ENCODE measurements at regions not wholly inside any gene's neighbourhood (a gene's known extent, or its start where the extent isn't known, plus 50 kb on each side); places are given as distances from the start of the nearest gene placed in this dataset.

DNA sequence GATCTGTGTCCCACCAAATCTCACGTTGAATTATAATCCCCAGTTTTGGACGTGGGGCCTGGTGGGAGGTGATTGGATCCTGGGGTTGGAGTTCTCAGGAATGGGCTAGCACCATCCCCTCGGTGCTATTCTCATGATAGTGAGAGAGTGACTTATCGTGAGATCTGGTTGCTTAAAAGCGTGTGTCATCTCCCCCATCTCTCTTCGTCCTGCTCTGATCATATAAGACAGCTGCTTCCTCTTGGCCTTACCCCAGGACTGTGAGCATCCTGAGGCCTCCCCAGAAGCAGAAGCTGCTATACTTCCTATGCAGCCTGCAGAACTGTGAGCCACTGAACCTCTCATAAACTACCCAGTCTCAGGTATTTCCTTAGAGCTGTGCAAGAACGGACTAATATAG is 163.7 kb upstream of the NDUFV2 start:
- DNase-seq: no peak
- intact Hi-C loops (cut with DNase I; ENCODE audit: low total_unique reads): no loop called here
- no peaks in the 10 kb centered on the region for H3K9me3 ChIP-seq
- 60 to 67% methylated on average over 7 of the region's 7 CpGs for WGBS, 2 donors
- H3K36me3 ChIP-seq (ENCODE audit: low read depth, missing control alignments): no peaks in the 10 kb centered on the region
- no peak overlapping the region for H3K27ac ChIP-seq
- TF ChIP-seq POLR2A (IDR thresholded peaks at IDR 0.05): no peak
- TF ChIP-seq, protein P1, sequence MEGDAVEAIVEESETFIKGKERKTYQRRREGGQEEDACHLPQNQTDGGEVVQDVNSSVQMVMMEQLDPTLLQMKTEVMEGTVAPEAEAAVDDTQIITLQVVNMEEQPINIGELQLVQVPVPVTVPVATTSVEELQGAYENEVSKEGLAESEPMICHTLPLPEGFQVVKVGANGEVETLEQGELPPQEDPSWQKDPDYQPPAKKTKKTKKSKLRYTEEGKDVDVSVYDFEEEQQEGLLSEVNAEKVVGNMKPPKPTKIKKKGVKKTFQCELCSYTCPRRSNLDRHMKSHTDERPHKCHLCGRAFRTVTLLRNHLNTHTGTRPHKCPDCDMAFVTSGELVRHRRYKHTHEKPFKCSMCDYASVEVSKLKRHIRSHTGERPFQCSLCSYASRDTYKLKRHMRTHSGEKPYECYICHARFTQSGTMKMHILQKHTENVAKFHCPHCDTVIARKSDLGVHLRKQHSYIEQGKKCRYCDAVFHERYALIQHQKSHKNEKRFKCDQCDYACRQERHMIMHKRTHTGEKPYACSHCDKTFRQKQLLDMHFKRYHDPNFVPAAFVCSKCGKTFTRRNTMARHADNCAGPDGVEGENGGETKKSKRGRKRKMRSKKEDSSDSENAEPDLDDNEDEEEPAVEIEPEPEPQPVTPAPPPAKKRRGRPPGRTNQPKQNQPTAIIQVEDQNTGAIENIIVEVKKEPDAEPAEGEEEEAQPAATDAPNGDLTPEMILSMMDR (IDR thresholded peaks at IDR 0.05): no peak
- H3K4me3 ChIP-seq: no peak overlapping the region
- no peaks in the 10 kb centered on the region for H3K4me1 ChIP-seq
- H3K27me3 ChIP-seq: no peaks in the 10 kb centered on the region

DNA sequence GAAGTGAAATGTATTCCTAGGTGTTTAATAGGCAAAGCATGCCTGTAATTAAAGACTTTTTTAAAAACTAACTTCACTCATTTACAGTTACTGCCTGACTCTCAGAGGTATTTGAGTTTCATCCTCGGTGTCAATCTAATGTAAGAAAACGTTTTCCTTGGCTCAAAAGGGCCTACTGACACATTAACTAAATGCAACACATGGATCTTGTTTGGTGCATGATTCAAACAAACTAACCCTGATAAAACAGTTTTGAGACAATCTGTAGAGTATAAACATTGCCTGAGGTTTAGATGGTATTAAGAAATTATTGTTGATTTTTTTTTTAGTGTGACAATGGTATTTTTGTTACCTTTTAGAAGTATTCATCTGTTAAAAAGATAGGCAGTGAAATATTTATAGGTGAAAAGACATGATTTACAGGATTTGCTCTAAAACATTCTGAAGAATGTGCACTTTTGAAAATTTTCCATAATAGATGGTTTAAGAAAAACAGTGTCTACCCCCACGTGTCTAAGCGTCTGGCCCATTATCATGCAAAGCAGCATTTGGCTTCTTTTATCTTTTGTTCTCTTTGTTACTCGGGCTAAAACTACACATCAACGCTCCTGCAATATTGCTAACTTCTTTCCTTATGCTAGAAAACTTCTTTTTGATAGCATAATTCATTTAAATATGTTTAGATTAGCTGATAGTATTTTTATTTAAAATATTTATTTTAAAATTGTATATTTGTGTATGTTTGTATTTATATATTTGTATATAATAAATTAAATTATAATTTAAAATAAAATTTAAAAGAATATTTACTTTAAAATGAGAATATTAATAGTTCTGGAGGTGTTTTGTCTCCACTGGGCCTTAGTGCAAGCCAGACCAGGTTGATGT is 160.2 kb upstream of the NDUFV2 start:
- Histone ChIP-seq H3K27ac (no peak overlapping the region), H3K27me3 (no peaks in the 10 kb centered on the region), H3K4me1 (no peaks in the 10 kb centered on the region), H3K36me3 (ENCODE audit: low read depth, missing control alignments) (no peaks in the 10 kb centered on the region), H3K9me3 (no peaks in the 10 kb centered on the region), H3K4me3 (no peak overlapping the region)
- intact Hi-C loops (cut with DNase I; ENCODE audit: low total_unique reads): no loop called here
- 49% methylated on average over 6 of the region's 6 CpGs for WGBS, 2 donors
- DNase-seq: no peak
- TF ChIP-seq, protein P1 (IDR thresholded peaks at IDR 0.05): no peak
- TF ChIP-seq POLR2A (IDR thresholded peaks at IDR 0.05): no peak

DNA sequence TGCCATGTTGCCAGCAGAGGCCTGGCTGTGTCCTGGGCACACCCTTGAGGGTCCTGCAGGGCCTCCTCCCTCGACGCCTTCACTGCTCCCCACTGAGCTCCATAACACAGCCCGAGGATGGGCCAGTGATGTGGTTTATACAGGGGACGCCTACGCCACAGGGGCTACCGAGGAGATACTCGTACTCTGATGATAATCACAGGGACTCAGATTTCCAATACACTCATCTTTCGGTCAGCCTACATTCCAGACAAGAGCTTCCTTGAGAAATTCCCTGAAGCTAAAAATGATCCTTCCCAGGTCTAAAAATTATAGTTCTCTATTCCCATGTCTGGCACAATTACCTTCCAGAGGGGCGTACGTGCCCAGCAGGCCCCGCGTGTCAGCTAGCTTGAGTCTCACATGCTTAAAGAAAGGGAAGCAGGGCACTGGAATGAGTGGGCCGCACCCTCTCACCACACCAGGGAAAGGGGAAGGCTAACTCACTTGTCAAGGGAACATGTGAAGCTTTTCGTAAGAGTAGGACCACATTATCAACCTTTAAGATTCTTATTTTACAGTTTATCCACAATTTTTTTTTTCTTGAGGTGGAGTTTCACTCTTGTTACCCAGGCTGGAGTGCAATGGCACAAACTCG is 159.5 kb upstream of the NDUFV2 start:
- no peaks in the 10 kb centered on the region for H3K4me1 ChIP-seq
- no peaks in the 10 kb centered on the region for H3K36me3 ChIP-seq (ENCODE audit: low read depth, missing control alignments)
- no peaks in the 10 kb centered on the region for H3K27me3 ChIP-seq
- DNase-seq: no peak
- no peak overlapping the region for H3K4me3 ChIP-seq
- no peak for TF ChIP-seq POLR2A (IDR thresholded peaks at IDR 0.05)
- TF ChIP-seq, protein P1 (IDR thresholded peaks at IDR 0.05): no peak
- 88 to 95% methylated on average over 15 of the region's 15 CpGs for WGBS, 2 donors
- intact Hi-C loops (cut with DNase I; ENCODE audit: low total_unique reads): no loop called here
- H3K27ac ChIP-seq: no peak overlapping the region
- no peaks in the 10 kb centered on the region for H3K9me3 ChIP-seq

DNA sequence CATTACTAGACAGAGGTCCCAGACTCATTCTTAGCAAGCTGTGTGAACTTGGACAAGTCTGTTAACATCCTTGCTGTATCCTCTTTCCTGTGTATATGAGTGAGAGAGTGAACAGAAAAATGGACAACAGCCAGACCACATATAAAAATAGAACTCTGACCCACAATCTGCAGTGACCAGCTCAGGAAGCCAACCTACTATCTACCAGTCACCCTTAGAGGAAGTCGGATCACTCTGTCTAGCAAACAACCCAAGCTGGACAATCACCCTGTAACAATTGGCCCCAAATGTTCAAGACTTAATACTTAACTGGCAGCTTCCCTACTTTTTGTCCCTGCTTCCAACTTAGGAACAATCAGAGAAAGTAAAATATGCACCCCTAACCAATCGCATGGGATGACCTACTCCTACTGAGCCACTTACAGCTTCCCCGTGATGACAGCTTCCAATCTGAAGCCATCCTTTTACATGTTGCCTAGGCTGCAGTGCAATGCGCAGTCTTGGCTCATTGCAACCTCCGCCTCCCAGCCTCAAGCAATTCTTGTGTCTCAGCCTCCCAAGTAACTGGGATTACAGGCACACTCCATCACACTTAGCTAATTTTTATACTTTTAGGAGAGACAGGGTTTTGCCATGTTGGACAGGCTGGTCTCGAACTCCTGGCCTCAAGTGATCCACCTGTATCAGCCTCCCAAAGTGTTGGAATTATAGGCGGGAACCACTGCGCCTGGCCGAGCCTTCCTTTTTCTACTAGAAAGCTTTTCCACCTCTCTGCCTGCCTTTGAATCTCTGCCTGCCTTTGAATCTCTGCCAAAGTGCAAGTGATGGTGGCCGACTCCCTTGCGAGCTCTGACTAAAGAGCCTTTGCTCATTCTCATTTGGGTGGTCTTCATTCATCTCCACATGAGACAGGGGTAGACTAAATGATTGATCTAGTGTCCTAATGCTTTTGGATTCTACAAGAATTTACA is 158.3 kb upstream of the NDUFV2 start:
- WGBS, 2 donors: 80 to 86% methylated on average over 11 of the region's 11 CpGs
- Histone ChIP-seq H3K9me3 (no peaks in the 10 kb centered on the region), H3K4me1 (no peaks in the 10 kb centered on the region), H3K27me3 (no peaks in the 10 kb centered on the region), H3K27ac (no peak overlapping the region), H3K36me3 (ENCODE audit: low read depth, missing control alignments) (no peaks in the 10 kb centered on the region), H3K4me3 (no peak overlapping the region)
- intact Hi-C loops (cut with DNase I; ENCODE audit: low total_unique reads): no loop called here
- TF ChIP-seq POLR2A (IDR thresholded peaks at IDR 0.05): no peak
- TF ChIP-seq, protein P1 (IDR thresholded peaks at IDR 0.05): no peak
- DNase-seq: no peak

All from testis (tissue), 2 donors.